Breast epithelium (tissue), 4 donors: ENCODE measurements at regions not wholly inside any gene's neighbourhood (a gene's known extent, or its start where the extent isn't known, plus 50 kb on each side); places are given as distances from the start of the nearest gene placed in this dataset.

Source experiments
- DNase-seq, 2 donors: peaks; one replicate each; pipeline ENCODE4 v3.0.0-alpha.2; 2019; ENCODE audit warnings: low spot score in 2 of 2
- H3K27ac ChIP-seq, 2 donors: fragments of 200-600 bp; sonication (generic) in 1 of 2; one replicate each; pipeline ENCODE4 v1.5.1; 2016 to 2019; ENCODE audit warnings: mild to moderate bottlenecking in 1 of 2
- H3K27me3 ChIP-seq, 2 donors: fragments of 200-600 bp; sonication (generic) in 1 of 2; one replicate each; pipeline versions ENCODE4 v1.5.1 to v1.6.0; 2017 to 2019; ENCODE audit warnings: control low read depth in 1 of 2, mild to moderate bottlenecking in 1 of 2
- H3K36me3 ChIP-seq: fragments of 200-600 bp; one replicate; pipeline ENCODE4 v1.5.1; 2019
- H3K4me1 ChIP-seq, 2 donors: fragments of 200-600 bp; sonication (generic); one replicate each; pipeline ENCODE4 v1.5.1; 2016 to 2019; ENCODE audit warnings: control low read depth in 1 of 2
- H3K4me3 ChIP-seq, 3 donors: fragments of 200-600 bp; sonication (generic); 1 replicate in 2 of 3; 2 replicates in 1 of 3; pipeline ENCODE4 v1.5.1; 2016 to 2019; ENCODE audit warnings: mild to moderate bottlenecking in 3 of 3, moderate library complexity in 2 of 3
- H3K9me3 ChIP-seq, 2 donors: fragments of 200-600 bp; sonication (generic) in 1 of 2; one replicate each; pipeline ENCODE4 v1.5.1; 2016 to 2019; ENCODE audit warnings: control low read depth in 1 of 2
- CTCF ChIP-seq, 3 donors: fragments of 450-650 bp; IDR thresholded peaks; one replicate each; pipeline ENCODE4 v1.5.1; 2016 to 2017; ENCODE audit warnings: antibody characterized with exemption in 3 of 3, mild to moderate bottlenecking in 3 of 3, moderate library complexity in 3 of 3
- POLR2A ChIP-seq: fragments of 450-650 bp; IDR thresholded peaks from one replicate; pipeline ENCODE4 v1.6.1; 2016; ENCODE audit warnings: antibody characterized with exemption, mild to moderate bottlenecking, moderate library complexity
- POLR2AphosphoS5 ChIP-seq, 3 donors: sonication (generic); formaldehyde crosslinking; IDR thresholded peaks; one replicate each; pipeline ENCODE4 v1.6.1; 2017; ENCODE audit warnings: antibody characterized with exemption in 3 of 3
- intact Hi-C: fragments of 100-400 bp; cut with DNase I; formaldehyde crosslinking; loops from one replicate; pipeline ENCODE4 v1.15.1; 2023; ENCODE audit warnings: low total_unique reads

GRCh38 chr2:6024229-6024628, 332.0 kb downstream of the SOX11 start:
- Histone ChIP-seq H3K4me3 (no peak overlapping the region), H3K9me3 (no peaks in the 10 kb centered on the region), H3K27ac (no peak overlapping the region), H3K4me1 (no peaks in the 10 kb centered on the region), H3K27me3 (no peaks in the 10 kb centered on the region), H3K36me3 (no peaks in the 10 kb centered on the region)
- DNase-seq: no peak
- TF ChIP-seq POLR2AphosphoS5 (IDR thresholded peaks at IDR 0.05): no peak
- no peak for TF ChIP-seq CTCF (IDR thresholded peaks at IDR 0.05)
- TF ChIP-seq POLR2A: no peak
- intact Hi-C loops: no loop called here

- Histone ChIP-seq H3K4me3 (no peak overlapping the region), H3K36me3 (no peaks in the 10 kb centered on the region), H3K4me1 (no peaks in the 10 kb centered on the region), H3K9me3 (no peaks in the 10 kb centered on the region), H3K27me3 (no peaks in the 10 kb centered on the region), H3K27ac (no peak overlapping the region)
- TF ChIP-seq POLR2AphosphoS5 (IDR thresholded peaks at IDR 0.05): no peak
- no peak for TF ChIP-seq CTCF (IDR thresholded peaks at IDR 0.05)
- no peak for TF ChIP-seq POLR2A
- DNase-seq: no peak
- intact Hi-C loops: no loop called here
Observed at GRCh38 chr2:6024784-6025183, 332.6 kb downstream of the SOX11 start.

DNA sequence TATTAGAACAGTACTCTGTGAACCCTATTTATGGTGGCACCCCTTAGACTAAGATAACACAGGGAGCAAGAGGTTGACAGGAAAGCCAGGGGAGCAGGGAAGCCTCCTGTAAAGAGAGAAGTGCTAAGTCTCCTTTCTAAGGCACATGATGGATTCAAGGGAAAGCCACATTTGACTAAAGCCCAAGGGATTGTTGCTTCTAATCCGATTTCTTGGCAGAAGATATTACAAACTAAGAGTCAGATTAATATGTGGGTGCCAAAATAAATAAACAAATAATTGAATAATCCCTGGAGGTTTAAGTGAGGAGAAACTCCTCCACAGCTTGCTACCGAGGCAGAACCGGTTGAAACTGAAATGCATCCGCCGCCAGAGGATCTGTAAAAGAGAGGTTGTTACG, 333.2 kb downstream of the SOX11 start:
- H3K36me3 ChIP-seq: no peaks in the 10 kb centered on the region
- no peak for DNase-seq
- intact Hi-C loops: no loop called here
- H3K27ac ChIP-seq: no peak overlapping the region
- H3K9me3 ChIP-seq: no peaks in the 10 kb centered on the region
- no peak overlapping the region for H3K4me3 ChIP-seq
- no peaks in the 10 kb centered on the region for H3K4me1 ChIP-seq
- TF ChIP-seq CTCF (IDR thresholded peaks at IDR 0.05) (no peak), POLR2A (no peak), POLR2AphosphoS5 (IDR thresholded peaks at IDR 0.05) (no peak)
- peaks cover 0 to 4% of the 10 kb centered on the region in 2 donors for H3K27me3 ChIP-seq

- no peaks in the 10 kb centered on the region for H3K4me1 ChIP-seq
- H3K27me3 ChIP-seq: peaks cover 0 to 4% of the 10 kb centered on the region in 2 donors
- DNase-seq: no peak
- intact Hi-C loops: no loop called here
- no peaks in the 10 kb centered on the region for H3K36me3 ChIP-seq
- no peaks in the 10 kb centered on the region for H3K9me3 ChIP-seq
- no peak overlapping the region for H3K27ac ChIP-seq
- no peak overlapping the region for H3K4me3 ChIP-seq
- TF ChIP-seq POLR2A (no peak), CTCF (IDR thresholded peaks at IDR 0.05) (no peak), POLR2AphosphoS5 (IDR thresholded peaks at IDR 0.05) (no peak)
Observed at GRCh38 chr2:6027066-6027465, 334.9 kb downstream of the SOX11 start.

- H3K27ac ChIP-seq: no peak overlapping the region
- H3K4me1 ChIP-seq: no peaks in the 10 kb centered on the region
- no peaks in the 10 kb centered on the region for H3K9me3 ChIP-seq
- no peak for TF ChIP-seq POLR2A
- TF ChIP-seq POLR2AphosphoS5 (IDR thresholded peaks at IDR 0.05): no peak
- TF ChIP-seq CTCF (IDR thresholded peaks at IDR 0.05): no peak
- no peak for DNase-seq
- peaks cover 0 to 4% of the 10 kb centered on the region in 2 donors for H3K27me3 ChIP-seq
- no peak overlapping the region for H3K4me3 ChIP-seq
- intact Hi-C loops: loop anchor here (2.0 kb wide), 1 partner anchor 47 kb away; no protein-coding TSS in a partner anchor
- H3K36me3 ChIP-seq: no peaks in the 10 kb centered on the region
Observed at GRCh38 chr2:6031200-6031867, 339.1 kb downstream of the SOX11 start.
